ENCODE measurements at regions not wholly inside any gene's neighbourhood (a gene's known extent, or its start where the extent isn't known, plus 50 kb on each side); places are given as distances from the start of the nearest gene placed in this dataset.

DNA sequence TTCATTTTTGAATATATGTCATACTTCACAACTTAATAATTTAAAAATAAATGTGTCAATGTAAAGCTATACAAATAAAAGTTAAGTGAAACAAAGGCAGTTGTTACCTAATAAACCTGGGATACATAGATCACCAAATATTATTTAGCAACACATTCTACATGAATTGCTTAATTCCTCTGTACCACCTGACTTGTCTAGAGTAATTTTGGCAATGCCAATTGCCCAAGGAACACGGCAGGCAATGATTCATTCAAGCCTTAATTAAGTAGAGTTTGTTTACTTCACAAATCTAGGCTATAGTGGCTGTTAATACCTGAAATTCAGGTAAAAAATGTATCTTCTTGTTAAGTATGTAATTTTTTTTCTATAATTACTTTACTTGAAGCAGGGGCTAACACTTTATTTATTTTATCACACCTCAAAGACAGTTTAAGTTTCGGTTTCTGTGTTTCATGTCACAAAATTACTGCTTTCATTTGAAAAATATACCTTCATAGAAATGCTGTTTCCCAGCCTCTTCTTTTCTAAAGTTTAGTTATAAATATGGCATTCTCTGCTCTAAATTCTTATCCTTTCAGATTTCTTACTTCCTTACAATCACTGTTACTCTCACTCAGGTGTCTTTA lies 705.7 kb downstream of the SLITRK5 start:
- TF ChIP-seq, protein P1, sequence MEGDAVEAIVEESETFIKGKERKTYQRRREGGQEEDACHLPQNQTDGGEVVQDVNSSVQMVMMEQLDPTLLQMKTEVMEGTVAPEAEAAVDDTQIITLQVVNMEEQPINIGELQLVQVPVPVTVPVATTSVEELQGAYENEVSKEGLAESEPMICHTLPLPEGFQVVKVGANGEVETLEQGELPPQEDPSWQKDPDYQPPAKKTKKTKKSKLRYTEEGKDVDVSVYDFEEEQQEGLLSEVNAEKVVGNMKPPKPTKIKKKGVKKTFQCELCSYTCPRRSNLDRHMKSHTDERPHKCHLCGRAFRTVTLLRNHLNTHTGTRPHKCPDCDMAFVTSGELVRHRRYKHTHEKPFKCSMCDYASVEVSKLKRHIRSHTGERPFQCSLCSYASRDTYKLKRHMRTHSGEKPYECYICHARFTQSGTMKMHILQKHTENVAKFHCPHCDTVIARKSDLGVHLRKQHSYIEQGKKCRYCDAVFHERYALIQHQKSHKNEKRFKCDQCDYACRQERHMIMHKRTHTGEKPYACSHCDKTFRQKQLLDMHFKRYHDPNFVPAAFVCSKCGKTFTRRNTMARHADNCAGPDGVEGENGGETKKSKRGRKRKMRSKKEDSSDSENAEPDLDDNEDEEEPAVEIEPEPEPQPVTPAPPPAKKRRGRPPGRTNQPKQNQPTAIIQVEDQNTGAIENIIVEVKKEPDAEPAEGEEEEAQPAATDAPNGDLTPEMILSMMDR (IDR thresholded peaks at IDR 0.05; ENCODE audit: low read depth, low read length) = no peak
- DNase-seq (ENCODE audit: low read depth, low spot score) = no peak
- in situ Hi-C loops (cut with HindIII; ENCODE audit: low sequenced_read_pairs) = no loop called here
- H3K4me3 ChIP-seq (ENCODE audit: low read depth, low read length) = no peak overlapping the region

GRCh38 chr13:88377852-88378251 lies 706.7 kb downstream of the SLITRK5 start:
- no peak for DNase-seq (ENCODE audit: low read depth, low spot score)
- TF ChIP-seq, protein P1 (IDR thresholded peaks at IDR 0.05; ENCODE audit: low read depth, low read length) = no peak
- no peak overlapping the region for H3K4me3 ChIP-seq (ENCODE audit: low read depth, low read length)
- in situ Hi-C loops (cut with HindIII; ENCODE audit: low sequenced_read_pairs) = no loop called here

GRCh38 chr13:88384542-88384941 lies 713.4 kb downstream of the SLITRK5 start:
- in situ Hi-C loops (cut with HindIII; ENCODE audit: low sequenced_read_pairs) = no loop called here
- H3K4me3 ChIP-seq (ENCODE audit: low read depth, low read length) = no peak overlapping the region
- DNase-seq (ENCODE audit: low read depth, low spot score) = no peak
- TF ChIP-seq, protein P1 (IDR thresholded peaks at IDR 0.05; ENCODE audit: low read depth, low read length) = no peak

DNA sequence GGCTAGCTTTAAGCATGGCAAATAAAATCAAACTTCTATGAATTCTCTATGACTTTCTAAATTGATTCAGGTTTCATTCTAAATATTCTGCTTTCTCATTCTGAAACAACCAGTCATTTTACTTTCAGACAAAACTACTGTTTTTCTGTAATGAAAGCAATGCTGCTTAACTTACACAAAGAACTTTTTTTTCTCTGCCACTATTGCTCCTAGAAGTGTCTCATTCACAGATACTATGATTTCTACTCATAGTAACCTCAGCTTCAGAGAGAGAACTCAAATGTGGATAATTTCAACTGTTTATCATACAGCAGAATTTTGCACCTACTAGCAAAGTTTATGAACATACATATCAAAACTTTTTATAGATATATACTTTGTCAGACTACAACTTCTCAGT lies 724.6 kb downstream of the SLITRK5 start:
- in situ Hi-C loops (cut with HindIII; ENCODE audit: low sequenced_read_pairs) = no loop called here
- TF ChIP-seq, protein P1 (IDR thresholded peaks at IDR 0.05; ENCODE audit: low read depth, low read length) = no peak

GRCh38 chr13:88411696-88412095 lies 740.5 kb downstream of the SLITRK5 start:
- in situ Hi-C loops (cut with HindIII; ENCODE audit: low sequenced_read_pairs) = no loop called here
- TF ChIP-seq, protein P1 (IDR thresholded peaks at IDR 0.05; ENCODE audit: low read depth, low read length) = no peak
- no peak for DNase-seq (ENCODE audit: low read depth, low spot score)
- no peak overlapping the region for H3K4me3 ChIP-seq (ENCODE audit: low read depth, low read length)

More for the DNA sequence above, 724.6 kb downstream of the SLITRK5 start:
- DNase-seq (ENCODE audit: low read depth, low spot score) = no peak
- H3K4me3 ChIP-seq (ENCODE audit: low read depth, low read length) = no peak overlapping the region

DNA sequence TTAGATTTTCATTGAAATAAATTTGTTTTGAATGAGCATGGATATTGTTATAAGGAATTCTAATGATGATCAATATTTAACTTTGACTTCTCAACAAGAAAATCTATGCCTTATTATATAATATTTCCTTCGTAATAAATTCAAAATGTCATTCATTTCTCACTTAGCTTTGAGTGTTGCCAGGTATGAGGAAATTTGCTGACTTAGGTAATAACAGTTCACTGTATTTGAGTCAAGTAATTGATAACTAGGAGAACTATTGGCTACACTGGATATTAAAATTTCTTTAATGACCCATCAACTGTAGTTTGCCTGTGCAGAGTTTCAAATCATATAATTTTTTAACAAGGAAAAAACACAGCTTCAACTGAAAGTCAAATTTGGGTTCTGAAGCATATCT lies 746.6 kb downstream of the SLITRK5 start:
- in situ Hi-C loops (cut with HindIII; ENCODE audit: low sequenced_read_pairs) = no loop called here
- no peak overlapping the region for H3K4me3 ChIP-seq (ENCODE audit: low read depth, low read length)
- no peak for DNase-seq (ENCODE audit: low read depth, low spot score)
- TF ChIP-seq, protein P1 (IDR thresholded peaks at IDR 0.05; ENCODE audit: low read depth, low read length) = no peak

All from astrocyte of the spinal cord (primary cell).